NCI-H1105 (cell line): ENCODE measurements at regions not wholly inside any gene's neighbourhood (a gene's known extent, or its start where the extent isn't known, plus 50 kb on each side); places are given as distances from the start of the nearest gene placed in this dataset.
"Not testable (repeated sequence)": the region's sequence is repeated elsewhere in the genome, so short reads cannot be mapped to it uniquely, and the experiment has no call there.

ENCODE experiments used
- DNase-seq: peaks from one replicate; lab custom pipeline; 2025; lab: John Stamatoyannopoulos, UW

- DNase-seq, result no peak
These were observed 143.8 kb downstream of the FGF1 start for GRCh38 chr5:142542078-142542477.

DNA sequence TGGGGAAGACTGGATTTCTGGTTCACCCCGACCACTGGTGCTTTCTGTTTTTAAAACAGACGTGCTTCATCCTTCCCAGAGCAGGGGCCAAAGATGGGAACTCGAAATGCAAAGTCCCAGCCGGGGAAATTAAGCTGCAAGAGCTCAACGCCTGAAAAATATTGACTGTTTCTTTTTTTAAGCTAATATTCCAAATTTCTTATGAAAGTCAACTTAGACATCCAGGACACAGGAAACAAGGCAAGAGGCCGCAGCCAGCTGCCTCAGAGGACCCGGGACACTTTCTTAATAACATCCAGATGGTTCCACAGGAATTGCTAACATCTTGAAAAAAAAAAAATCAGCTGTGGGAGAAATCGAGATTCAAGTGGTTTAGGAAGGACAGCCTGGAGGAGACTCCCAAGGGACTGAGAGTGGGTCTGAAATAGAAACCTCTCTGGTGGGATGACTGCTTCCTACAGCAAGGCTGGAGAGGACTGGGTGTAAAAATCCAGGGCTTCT, 144.9 kb downstream of the FGF1 start:
- DNase-seq, result no peak

DNA sequence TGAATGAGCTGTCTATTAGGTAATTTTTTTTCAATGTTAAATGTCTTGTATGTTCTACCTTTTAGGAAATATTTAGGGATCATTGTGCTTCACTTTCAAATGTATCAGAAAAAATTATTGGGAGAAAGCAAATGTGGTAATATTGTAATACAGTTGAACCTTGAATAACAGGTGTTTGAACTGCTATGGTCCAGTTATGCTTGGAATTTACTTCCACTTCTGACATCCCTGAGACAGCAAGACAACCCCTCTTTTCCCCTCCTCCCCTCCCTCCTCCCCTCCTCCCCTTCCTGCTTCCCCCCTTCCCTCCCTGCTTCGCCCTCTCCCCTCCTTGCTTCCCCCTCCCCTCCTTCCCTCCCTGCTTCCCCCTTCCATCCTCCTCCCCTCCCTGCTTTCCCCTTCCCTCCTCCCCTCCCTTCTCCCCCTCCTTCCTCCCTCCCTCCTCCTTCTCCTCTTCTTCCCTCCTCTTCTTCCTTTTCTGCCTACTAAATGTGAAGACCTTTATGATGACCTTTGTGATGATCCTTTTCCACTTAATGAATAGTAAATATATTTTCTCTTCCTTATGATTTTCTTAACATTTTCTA, 146.6 kb downstream of the FGF1 start:
- DNase-seq, result no peak

- DNase-seq, result no peak
These were observed 148.0 kb downstream of the FGF1 start for GRCh38 chr5:142537938-142538337.

- DNase-seq, result no peak
These were observed 153.1 kb downstream of the FGF1 start for GRCh38 chr5:142532781-142533176.

DNA sequence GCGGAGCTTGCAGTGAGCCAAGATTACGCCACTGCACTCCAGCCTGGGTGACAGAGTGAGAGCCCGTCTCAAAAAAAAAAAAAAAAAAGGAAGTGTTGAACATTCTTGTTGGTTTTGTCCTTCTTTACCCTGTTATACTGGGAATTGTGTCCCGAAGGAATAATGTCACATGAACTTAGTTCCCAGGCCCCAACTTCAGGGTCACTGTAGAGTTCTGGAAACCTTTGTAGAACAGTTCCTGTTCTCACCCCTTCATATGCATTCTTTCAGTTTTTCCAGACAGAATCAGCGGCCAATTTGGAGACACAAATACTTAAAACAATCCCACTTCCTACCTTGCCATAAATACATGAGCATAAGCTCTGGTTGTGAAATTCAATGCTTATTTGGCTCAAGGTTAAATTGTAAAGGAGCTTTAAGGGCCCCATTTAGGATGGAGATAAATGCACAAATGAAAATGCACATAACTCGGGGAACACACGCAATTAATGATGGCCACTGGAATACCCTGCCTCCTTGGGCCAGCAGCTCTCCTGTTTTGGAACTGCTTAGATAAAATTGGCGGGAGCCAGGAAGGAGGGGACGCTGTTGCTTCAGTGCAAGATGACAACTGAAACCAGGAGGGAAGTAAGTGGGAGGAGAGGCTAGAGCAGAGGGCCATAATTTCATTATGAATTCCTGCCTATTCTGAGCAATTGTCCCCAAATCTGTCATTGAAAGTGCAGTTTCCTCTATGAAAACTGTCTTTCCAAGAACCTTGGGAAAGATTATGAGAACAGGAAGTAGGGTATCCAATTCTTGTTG, 153.7 kb downstream of the FGF1 start:
- DNase-seq, result no peak

DNA sequence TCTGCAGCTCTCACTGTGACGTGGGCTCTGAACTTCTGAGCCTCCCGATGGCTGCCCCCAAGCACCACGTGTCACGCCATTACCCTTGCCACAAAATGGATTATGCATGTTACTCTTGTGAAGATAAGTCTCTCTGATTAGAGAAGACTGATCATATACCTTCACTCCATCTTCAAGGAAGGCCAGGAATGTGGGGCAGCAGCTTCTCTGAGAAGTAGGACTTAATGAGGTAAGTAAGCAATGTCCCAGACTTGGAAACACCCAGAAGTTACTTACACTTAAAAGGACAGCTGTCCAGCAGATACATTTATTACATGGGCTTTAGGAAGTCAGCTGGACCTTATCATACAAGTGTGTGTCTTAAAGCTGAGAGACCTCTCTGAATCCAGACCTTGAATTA, 155.0 kb downstream of the FGF1 start:
- no peak for DNase-seq

- no peak for DNase-seq
These were observed 156.1 kb downstream of the FGF1 start for GRCh38 chr5:142529626-142530278.

DNA sequence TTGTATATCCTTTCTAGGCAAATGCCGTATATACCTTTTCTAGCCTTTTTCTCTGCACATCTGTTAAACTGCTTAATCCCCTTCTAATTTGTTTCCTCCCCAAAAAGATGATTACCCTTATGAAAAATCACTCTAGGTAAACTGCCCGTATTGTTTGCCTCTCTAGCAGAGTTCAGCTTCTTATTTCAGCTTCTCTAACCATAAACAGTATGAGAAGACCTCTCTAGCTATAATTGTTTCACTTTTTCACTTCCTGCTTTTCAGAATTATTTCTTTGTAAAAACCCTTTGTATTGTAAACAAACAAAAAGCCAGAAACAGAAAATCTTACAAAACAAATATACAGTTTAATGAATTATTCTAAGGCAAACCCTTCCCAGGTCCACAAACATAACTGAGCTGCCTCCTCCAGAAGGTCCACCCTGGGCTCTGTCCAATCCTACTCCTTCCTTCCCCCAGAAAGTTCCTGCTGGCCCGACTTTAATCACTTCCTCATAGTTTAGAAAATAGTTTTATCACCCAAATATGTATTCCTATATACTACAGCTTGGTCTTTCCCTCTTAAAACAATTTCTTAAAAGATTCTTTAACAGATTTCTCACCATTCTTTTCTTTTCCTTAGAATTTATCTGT, 158.1 kb downstream of the FGF1 start:
- no peak for DNase-seq

DNA sequence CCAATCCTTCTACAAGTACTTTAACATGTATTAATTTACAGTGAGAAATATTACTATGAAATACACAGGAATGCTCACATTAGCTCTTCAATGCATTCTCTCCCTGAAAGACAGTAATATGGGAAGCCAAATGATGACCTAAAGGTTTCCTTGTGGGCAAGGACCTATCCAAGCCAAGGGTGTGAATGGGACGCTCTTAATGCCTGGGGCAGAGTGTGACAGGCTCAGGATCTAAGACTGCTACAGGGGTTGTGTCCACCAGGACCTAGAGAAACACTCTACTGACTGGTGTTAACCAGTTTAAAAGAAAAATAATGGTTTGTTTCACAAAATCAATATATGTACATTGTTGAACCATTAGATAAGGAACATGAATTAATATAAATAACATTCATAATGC, 158.7 kb downstream of the FGF1 start:
- DNase-seq, result no peak

DNA sequence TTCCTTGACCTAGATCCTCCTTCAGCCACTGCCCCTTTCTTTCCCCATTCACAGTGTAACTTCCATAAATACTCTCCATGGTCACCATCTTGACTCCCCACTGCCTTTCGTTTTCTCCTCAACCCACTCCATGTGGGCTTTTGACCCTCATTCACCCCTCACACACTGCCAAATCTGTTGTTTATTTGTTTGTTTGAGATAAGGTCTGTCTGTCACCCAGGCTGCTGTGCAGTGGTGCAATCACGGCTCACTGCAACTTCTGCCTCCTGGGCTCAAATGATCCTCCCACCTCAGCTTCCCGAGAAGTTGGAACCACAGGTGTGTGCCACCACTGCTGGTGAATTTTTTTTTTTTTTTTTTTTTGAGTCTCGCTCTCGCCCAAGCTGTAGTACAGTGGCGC, 162.9 kb downstream of the FGF1 start:
- no peak for DNase-seq

GRCh38 chr5:142521706-142522105, 164.2 kb downstream of the FGF1 start:
- no peak for DNase-seq

DNA sequence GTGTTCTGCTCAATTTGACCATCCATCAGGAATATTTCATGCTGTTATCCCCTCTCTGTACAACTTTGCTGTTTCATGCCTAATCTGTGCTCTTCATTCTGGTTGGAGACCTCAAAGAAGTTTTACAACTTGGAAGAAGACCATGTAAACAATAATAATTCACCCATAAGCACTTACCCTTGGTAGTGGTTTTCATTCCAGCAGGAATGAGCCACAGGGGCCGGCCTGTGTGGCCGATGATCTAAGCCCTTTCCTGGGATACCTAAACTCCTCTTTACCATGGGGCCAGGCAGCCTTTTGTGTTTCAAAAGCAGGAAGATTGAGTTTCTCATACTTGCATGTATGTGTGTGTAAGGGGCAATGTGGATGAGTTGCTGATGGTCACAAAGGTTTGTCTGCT, 165.0 kb downstream of the FGF1 start:
- DNase-seq, result no peak

GRCh38 chr5:142519913-142520312, 166.0 kb downstream of the FGF1 start:
- DNase-seq, result not testable (repeated sequence)

DNA sequence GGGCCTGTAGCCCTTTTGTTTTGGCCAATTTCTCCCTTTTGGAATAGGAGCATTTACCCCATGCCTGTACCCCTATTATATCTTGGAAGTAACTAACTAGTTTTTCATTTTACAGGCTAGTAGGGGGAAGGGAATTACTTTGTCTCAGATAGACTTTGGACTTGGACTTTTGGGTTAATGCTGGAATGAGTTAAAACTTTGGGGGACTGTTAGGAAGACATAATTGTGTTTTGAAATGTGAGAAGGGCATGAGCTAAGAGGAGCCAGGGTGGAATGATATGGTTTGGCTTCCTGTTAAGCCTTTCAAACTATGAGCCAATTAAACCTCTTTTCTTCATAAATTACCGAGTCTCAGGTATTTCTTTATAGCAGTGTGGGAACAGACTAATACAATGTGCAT, 168.1 kb downstream of the FGF1 start:
- DNase-seq, result no peak

DNA sequence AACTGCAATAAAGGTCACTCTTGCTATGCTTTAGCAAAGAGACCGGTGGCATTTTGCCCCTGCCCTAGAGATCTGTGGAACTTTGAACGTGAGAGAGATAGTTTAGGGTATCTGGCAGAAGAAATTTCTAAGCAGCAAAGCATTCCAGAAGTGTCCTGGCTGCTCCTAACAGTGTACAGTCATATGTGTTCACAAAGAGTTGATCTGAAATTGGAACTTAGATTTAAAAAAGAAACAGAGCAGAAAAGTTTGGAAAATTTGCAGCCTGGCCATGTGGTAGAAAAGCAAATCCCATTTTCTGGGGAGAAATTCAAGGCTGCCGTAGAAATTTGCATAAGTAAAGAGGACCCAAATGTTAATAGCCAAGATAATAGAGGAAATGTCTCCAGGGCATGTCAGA, 169.2 kb downstream of the FGF1 start:
- no peak for DNase-seq

GRCh38 chr5:142515036-142515435, 170.9 kb downstream of the FGF1 start:
- DNase-seq, result no peak

DNA sequence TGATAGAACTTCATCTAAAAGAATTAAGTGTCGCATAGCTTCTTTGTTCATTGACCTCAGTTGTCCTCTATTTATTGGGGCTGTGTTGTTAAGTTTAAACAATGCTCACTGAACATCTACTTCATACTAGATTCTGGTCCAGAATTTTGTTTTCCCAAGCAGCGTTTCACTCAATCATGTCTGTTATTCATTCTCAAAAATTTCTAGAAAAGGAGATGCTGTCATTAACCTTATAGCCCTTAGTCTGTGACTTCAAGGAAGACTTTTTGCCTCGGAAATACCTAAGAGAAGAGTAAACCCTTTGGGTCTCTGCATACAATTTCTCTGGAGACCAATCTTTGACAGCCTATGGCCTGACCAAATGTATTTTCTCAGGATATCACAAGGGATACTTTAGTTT, 171.7 kb downstream of the FGF1 start:
- DNase-seq, result no peak

- no peak for DNase-seq
These were observed 173.5 kb downstream of the FGF1 start for GRCh38 chr5:142512043-142513042.

DNA sequence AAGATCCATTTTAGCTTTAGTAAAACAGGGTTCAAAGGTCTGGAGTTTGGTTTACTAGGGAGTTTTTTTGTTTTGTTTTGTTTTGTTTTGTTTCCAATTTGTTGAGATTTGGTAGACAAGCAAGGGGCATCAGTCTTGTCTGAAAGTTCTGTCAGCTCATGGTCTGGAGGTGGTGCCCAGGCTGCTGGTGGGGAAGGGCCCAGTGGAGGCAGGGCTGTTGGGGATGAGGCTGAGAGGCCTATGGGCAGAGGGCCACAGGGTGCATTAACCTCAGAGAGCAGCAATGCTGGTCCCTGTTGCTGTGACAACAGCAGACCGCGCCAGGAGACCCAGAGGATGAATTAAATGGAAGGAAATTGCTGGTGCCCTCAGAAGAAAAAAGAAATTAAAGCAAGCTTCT, 174.5 kb downstream of the FGF1 start:
- no peak for DNase-seq

GRCh38 chr5:142509026-142509425, 176.9 kb downstream of the FGF1 start:
- DNase-seq, result no peak
